ENCODE measurements at regions not wholly inside any gene's neighbourhood (a gene's known extent, or its start where the extent isn't known, plus 50 kb on each side); places are given as distances from the start of the nearest gene placed in this dataset.
"Not testable (repeated sequence)": the region's sequence is repeated elsewhere in the genome, so short reads cannot be mapped to it uniquely, and the experiment has no call there.

DNA sequence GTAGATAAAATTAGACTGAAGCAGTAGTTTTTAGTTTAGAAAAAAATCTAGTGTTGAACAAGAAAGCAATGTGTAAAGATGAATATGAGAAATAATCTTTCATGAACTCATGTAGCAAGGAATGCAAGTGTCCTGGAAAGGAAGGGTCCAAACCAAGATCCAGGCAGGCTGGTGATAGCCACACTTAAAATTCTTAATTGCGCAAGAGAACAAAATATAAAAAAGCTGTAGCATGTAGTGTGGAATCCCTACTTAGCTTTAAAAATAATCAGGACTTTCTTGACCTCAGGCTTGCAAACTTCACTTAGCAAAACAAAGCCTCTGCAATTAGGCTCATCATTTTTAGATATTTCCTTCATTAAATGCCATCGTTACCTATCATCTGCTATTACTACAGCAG lies 2186.1 kb upstream of the RAG2 start:
- no peak for DNase-seq
- Histone ChIP-seq H3K4me1 (ENCODE audit: control insufficient read depth, insufficient read depth, low read length) (no peaks in the 10 kb centered on the region), H3K36me3 (ENCODE audit: control insufficient read depth, insufficient read depth, low read length) (no peaks in the 10 kb centered on the region), H3K27ac (ENCODE audit: low read length) (no peak overlapping the region), H3K27me3 (ENCODE audit: control insufficient read depth, insufficient read depth, low read length) (no peaks in the 10 kb centered on the region), H3K4me3 (ENCODE audit: low read length) (no peak overlapping the region), H3K9me3 (ENCODE audit: control insufficient read depth, low read depth, low read length) (no peaks in the 10 kb centered on the region)
- 92% methylated on average over 1 of the region's 2 CpGs for WGBS (ENCODE audit: insufficient coverage, low lambda C conversion rate)

DNA sequence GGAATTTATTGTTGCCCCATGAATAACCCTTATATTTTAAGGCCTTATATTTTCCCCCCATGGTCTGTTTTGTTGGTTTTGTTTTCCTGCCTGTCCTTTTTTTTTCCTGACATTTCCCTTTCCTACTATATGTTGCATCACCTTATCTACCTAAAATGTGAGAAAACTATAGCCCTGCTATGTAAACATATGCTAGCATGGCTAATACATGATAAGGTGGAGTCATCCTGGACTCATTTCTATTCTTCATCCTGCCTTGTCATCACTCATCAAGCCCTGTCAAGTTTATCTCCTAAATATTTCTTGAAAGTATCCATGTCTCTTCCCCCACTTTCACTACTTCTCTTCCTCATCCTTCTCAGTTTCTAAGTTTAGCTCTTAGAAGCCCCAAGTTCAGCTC lies 2168.8 kb upstream of the RAG2 start:
- H3K9me3 ChIP-seq (ENCODE audit: control insufficient read depth, low read depth, low read length), result no peaks in the 10 kb centered on the region
- H3K36me3 ChIP-seq (ENCODE audit: control insufficient read depth, insufficient read depth, low read length), result no peaks in the 10 kb centered on the region
- no peak overlapping the region for H3K27ac ChIP-seq (ENCODE audit: low read length)
- H3K4me1 ChIP-seq (ENCODE audit: control insufficient read depth, insufficient read depth, low read length), result no peaks in the 10 kb centered on the region
- no peak overlapping the region for H3K4me3 ChIP-seq (ENCODE audit: low read length)
- no peak for DNase-seq
- H3K27me3 ChIP-seq (ENCODE audit: control insufficient read depth, insufficient read depth, low read length), result no peaks in the 10 kb centered on the region

DNA sequence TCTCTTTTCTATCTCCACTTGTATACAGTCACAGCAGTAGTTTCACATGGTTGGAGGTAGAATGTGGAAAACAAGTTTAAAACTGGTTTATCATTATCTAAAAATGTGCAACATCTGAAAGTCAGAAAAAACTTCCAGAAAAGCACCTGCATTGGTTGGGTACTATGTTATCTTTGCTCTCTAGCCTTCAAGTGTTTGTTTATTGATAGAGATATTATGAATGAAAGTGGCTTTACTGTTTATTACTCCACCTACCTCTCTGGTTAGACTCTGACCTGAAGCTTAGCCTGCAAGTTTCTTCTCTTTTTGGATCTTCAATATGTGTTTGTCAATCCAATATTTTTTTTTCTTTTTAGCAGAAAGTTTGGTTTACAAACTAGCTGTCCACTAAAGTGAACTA lies 2161.4 kb upstream of the RAG2 start:
- no peak overlapping the region for H3K4me3 ChIP-seq (ENCODE audit: low read length)
- H3K36me3 ChIP-seq (ENCODE audit: control insufficient read depth, insufficient read depth, low read length), result no peaks in the 10 kb centered on the region
- DNase-seq, result no peak
- H3K9me3 ChIP-seq (ENCODE audit: control insufficient read depth, low read depth, low read length), result no peaks in the 10 kb centered on the region
- no peaks in the 10 kb centered on the region for H3K4me1 ChIP-seq (ENCODE audit: control insufficient read depth, insufficient read depth, low read length)
- no peak overlapping the region for H3K27ac ChIP-seq (ENCODE audit: low read length)
- no peaks in the 10 kb centered on the region for H3K27me3 ChIP-seq (ENCODE audit: control insufficient read depth, insufficient read depth, low read length)

DNA sequence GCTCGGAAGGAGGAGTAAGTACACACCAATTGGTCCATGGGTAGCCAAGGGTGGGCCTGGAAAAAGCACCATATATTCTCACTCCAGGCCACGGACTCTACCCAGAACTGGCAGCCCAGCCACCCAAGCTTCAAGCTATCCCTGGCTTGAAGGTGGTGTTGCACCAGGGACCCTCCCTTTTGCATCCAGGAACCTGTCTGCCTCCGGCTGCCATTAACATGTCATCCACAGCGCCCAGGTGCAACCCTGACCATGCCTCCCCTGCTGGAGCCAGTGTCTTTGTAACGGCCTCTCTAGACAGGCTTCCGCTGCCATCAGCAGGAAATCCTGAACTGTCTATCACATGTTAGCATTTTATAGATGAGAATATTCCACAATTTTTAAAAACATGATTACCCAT lies 2158.5 kb upstream of the RAG2 start:
- Histone ChIP-seq H3K9me3 (ENCODE audit: control insufficient read depth, low read depth, low read length) (no peaks in the 10 kb centered on the region), H3K4me3 (ENCODE audit: low read length) (no peak overlapping the region), H3K36me3 (ENCODE audit: control insufficient read depth, insufficient read depth, low read length) (no peaks in the 10 kb centered on the region), H3K27me3 (ENCODE audit: control insufficient read depth, insufficient read depth, low read length) (no peaks in the 10 kb centered on the region), H3K4me1 (ENCODE audit: control insufficient read depth, insufficient read depth, low read length) (no peaks in the 10 kb centered on the region), H3K27ac (ENCODE audit: low read length) (no peak overlapping the region)
- DNase-seq, result no peak
- no CpG with 5 or more reads among the region's 6 CpGs for WGBS (ENCODE audit: insufficient coverage, low lambda C conversion rate)

DNA sequence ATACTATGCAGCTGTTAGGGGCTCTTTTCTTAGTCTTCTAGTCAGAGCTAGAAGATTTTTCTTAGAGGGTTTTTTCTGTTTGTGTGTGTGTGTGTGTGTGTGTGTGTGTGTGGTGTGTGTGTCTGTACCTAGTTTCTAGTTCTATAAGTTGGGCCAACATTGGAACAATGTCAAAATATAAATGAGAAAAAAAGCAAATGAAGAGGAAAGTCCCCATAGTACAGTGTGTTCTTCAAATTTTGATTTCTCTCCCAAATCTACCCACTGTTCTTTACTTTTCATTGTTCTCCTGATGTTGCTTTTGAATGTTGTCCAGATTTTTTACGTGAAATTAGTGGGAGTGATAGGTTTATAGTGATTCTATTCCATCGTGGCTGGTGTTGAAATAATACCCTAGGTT lies 2153.4 kb upstream of the RAG2 start:
- H3K4me3 ChIP-seq (ENCODE audit: low read length), result no peak overlapping the region
- H3K27ac ChIP-seq (ENCODE audit: low read length), result no peak overlapping the region
- no peaks in the 10 kb centered on the region for H3K27me3 ChIP-seq (ENCODE audit: control insufficient read depth, insufficient read depth, low read length)
- WGBS (ENCODE audit: insufficient coverage, low lambda C conversion rate), result no CpG with 5 or more reads among the region's 2 CpGs
- H3K36me3 ChIP-seq (ENCODE audit: control insufficient read depth, insufficient read depth, low read length), result no peaks in the 10 kb centered on the region
- no peaks in the 10 kb centered on the region for H3K9me3 ChIP-seq (ENCODE audit: control insufficient read depth, low read depth, low read length)
- H3K4me1 ChIP-seq (ENCODE audit: control insufficient read depth, insufficient read depth, low read length), result no peaks in the 10 kb centered on the region
- no peak for DNase-seq

DNA sequence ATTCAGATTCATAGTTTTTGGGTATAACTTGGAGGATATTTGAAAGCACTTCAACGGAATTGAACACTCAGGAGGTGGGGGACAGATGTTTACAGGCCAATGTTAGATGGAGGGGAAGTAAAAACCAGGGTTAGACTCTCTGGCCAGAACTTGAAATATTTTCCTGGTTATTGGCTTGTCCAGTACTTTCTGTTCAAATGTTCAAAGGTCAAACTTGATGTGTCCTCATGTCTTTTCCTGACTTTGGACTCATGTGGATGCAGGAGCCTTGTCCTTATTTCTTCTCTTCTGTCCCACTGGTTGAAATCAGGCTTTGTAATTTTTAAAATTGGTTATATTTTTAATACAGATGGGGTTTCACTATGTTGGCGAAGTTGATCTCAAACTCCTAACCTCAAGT lies 2148.5 kb upstream of the RAG2 start:
- not testable (repeated sequence) for H3K9me3 ChIP-seq (ENCODE audit: control insufficient read depth, low read depth, low read length); H3K4me1 ChIP-seq (ENCODE audit: control insufficient read depth, insufficient read depth, low read length); DNase-seq; H3K4me3 ChIP-seq (ENCODE audit: low read length); H3K27me3 ChIP-seq (ENCODE audit: control insufficient read depth, insufficient read depth, low read length); H3K27ac ChIP-seq (ENCODE audit: low read length); H3K36me3 ChIP-seq (ENCODE audit: control insufficient read depth, insufficient read depth, low read length)
- no CpG with 5 or more reads among the region's 2 CpGs for WGBS (ENCODE audit: insufficient coverage, low lambda C conversion rate)

DNA sequence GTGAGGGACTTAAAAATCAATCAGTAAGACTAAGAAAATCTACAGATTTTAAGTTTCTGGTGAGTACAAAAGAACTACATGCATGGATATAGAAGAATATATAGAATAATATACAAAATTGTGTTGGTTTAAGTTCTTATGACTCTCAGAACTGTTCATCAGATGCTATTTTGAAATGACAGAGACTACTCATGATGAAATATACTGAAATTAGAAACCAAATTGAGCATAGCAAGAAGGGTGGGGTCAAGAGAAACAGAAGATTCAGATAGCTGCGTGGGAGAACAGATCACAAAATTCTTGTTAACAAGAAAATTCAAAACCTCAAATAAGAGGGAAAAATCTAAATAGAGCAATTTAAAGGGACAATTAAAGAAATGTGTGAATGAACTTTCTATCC lies 2125.3 kb upstream of the RAG2 start:
- H3K4me1 ChIP-seq (ENCODE audit: control insufficient read depth, insufficient read depth, low read length), result no peaks in the 10 kb centered on the region
- H3K27me3 ChIP-seq (ENCODE audit: control insufficient read depth, insufficient read depth, low read length), result no peaks in the 10 kb centered on the region
- no peaks in the 10 kb centered on the region for H3K9me3 ChIP-seq (ENCODE audit: control insufficient read depth, low read depth, low read length)
- 100% methylated on average over 1 of the region's 1 CpG for WGBS (ENCODE audit: insufficient coverage, low lambda C conversion rate)
- H3K4me3 ChIP-seq (ENCODE audit: low read length), result no peak overlapping the region
- H3K27ac ChIP-seq (ENCODE audit: low read length), result no peak overlapping the region
- H3K36me3 ChIP-seq (ENCODE audit: control insufficient read depth, insufficient read depth, low read length), result no peaks in the 10 kb centered on the region
- DNase-seq, result no peak

DNA sequence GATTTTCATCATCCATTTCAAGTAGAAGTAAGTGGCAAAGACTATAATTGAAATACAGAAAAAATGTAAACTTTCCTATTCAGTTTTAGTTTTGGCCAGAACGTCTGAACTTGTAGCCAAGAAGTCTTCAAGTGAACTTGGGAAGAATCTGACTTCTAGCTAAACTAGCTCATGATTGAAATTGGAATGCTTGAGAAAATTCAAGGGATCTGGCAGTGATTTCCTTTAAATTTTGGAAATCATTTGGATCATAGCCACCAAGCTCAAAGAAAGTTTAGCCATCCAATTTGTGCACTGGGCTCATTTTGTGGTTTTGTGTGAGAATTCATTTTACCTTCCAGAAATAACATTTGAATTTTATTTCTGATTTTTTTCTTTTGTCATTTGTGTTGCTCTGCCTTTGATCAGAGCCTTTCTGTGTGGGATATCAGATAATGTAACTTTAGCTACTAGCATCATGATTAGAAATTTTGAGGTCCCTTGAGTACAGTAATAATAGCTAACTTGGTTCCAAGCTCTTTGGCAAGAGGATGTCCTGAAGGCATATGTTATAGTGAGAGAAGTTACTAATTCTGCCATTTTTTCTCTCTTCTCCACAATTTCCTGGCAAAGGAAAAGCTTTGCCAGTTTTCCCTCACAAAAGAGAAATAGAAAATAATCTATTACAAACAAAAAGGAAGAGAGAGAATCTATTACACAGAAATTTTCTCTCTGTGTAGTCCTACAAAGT lies 2123.7 kb upstream of the RAG2 start:
- Histone ChIP-seq H3K36me3 (ENCODE audit: control insufficient read depth, insufficient read depth, low read length) (no peaks in the 10 kb centered on the region), H3K27ac (ENCODE audit: low read length) (no peak overlapping the region), H3K4me3 (ENCODE audit: low read length) (no peak overlapping the region), H3K27me3 (ENCODE audit: control insufficient read depth, insufficient read depth, low read length) (no peaks in the 10 kb centered on the region), H3K4me1 (ENCODE audit: control insufficient read depth, insufficient read depth, low read length) (no peaks in the 10 kb centered on the region), H3K9me3 (ENCODE audit: control insufficient read depth, low read depth, low read length) (no peaks in the 10 kb centered on the region)
- DNase-seq, result no peak
- no CpG with 5 or more reads among the region's 1 CpG for WGBS (ENCODE audit: insufficient coverage, low lambda C conversion rate)

DNA sequence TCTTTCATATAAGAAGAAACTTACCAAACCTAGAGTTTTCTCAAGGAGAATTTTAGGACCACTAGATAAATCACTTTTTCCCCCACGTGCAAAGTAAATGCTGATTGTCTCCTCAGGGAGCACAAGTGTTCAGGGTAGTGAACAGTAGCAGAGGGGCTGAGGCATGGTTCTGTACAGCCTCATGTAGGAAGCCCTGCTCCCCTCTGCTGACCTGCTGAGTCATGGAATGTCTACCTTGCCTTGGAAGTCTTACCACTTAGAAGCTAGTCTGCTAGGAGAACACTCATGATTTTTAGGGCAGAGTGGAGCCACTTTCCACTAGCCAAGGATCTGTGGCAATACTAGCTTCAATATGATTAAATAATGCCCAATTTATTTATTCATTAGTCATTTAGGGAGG lies 2120.6 kb upstream of the RAG2 start:
- no CpG with 5 or more reads among the region's 1 CpG for WGBS (ENCODE audit: insufficient coverage, low lambda C conversion rate)
- Histone ChIP-seq H3K27ac (ENCODE audit: low read length) (no peak overlapping the region), H3K36me3 (ENCODE audit: control insufficient read depth, insufficient read depth, low read length) (no peaks in the 10 kb centered on the region)

DNA sequence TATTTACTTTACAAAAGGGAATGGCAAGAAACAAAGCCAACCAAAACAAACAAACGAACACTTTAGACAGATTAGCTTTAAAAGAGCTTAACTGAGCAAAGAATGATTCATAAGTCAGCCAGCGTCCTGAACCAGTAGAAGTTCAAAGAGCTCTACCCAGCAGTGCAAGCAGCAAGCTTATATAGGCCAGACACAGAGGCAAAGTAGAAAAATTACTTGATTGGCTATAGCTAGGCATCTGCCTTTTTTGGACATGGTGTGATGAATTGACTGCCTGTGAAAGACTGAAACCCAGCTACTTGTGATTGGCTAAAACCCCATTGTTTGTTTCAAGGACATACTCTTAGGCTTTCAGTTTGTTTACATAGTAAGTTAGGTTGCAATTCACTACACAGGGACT lies 2120.0 kb upstream of the RAG2 start:
- Histone ChIP-seq H3K4me1 (ENCODE audit: control insufficient read depth, insufficient read depth, low read length) (no peaks in the 10 kb centered on the region), H3K9me3 (ENCODE audit: control insufficient read depth, low read depth, low read length) (no peaks in the 10 kb centered on the region), H3K4me3 (ENCODE audit: low read length) (no peak overlapping the region), H3K27ac (ENCODE audit: low read length) (no peak overlapping the region), H3K36me3 (ENCODE audit: control insufficient read depth, insufficient read depth, low read length) (no peaks in the 10 kb centered on the region), H3K27me3 (ENCODE audit: control insufficient read depth, insufficient read depth, low read length) (no peaks in the 10 kb centered on the region)
- no CpG with 5 or more reads among the region's 2 CpGs for WGBS (ENCODE audit: insufficient coverage, low lambda C conversion rate)
- DNase-seq, result no peak

More for the DNA sequence above, 2120.6 kb upstream of the RAG2 start:
- no peak overlapping the region for H3K4me3 ChIP-seq (ENCODE audit: low read length)
- H3K4me1 ChIP-seq (ENCODE audit: control insufficient read depth, insufficient read depth, low read length), result no peaks in the 10 kb centered on the region
- H3K9me3 ChIP-seq (ENCODE audit: control insufficient read depth, low read depth, low read length), result no peaks in the 10 kb centered on the region
- no peak for DNase-seq
- H3K27me3 ChIP-seq (ENCODE audit: control insufficient read depth, insufficient read depth, low read length), result no peaks in the 10 kb centered on the region

DNA sequence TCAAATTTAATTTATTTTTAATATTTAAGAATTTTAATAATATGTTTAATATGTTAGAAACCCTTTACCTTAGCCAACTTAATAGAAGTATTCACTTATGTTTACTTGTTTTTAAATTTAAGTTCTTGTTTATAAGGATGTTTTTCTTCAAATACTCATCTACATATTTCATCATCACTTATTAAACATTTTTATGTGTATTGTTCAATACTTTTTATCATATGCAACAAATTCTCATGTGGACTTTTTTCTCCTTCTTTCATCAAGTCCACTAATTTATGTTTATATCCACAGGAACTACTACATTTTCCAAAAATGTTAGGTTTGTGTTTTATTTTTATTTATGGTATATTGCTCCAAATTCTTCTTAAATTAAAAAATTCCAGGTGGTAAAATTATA lies 2113.1 kb upstream of the RAG2 start:
- no peaks in the 10 kb centered on the region for H3K4me1 ChIP-seq (ENCODE audit: control insufficient read depth, insufficient read depth, low read length)
- DNase-seq, result no peak
- H3K4me3 ChIP-seq (ENCODE audit: low read length), result no peak overlapping the region

More for the DNA sequence above, 2113.1 kb upstream of the RAG2 start:
- no peaks in the 10 kb centered on the region for H3K36me3 ChIP-seq (ENCODE audit: control insufficient read depth, insufficient read depth, low read length)
- H3K27ac ChIP-seq (ENCODE audit: low read length), result no peak overlapping the region
- no peaks in the 10 kb centered on the region for H3K9me3 ChIP-seq (ENCODE audit: control insufficient read depth, low read depth, low read length)
- no peaks in the 10 kb centered on the region for H3K27me3 ChIP-seq (ENCODE audit: control insufficient read depth, insufficient read depth, low read length)
